T-cell (primary cell): ENCODE measurements at regions not wholly inside any gene's neighbourhood (a gene's known extent, or its start where the extent isn't known, plus 50 kb on each side); places are given as distances from the start of the nearest gene placed in this dataset.

ENCODE experiments used
- ATAC-seq, 4 experiments: fragments of 200-7000 bp in 3 of 4; fragments of 150-1000 bp in 1 of 4; cut with Tn5 transposase; replicated peaks in 1 of 4; 1 replicate in 3 of 4; 2 replicates in 1 of 4; pipeline ENCODE4 v1.10.0; 2021; ENCODE audit warnings: moderate library complexity in 3 of 4, mild to moderate bottlenecking in 2 of 4, moderate number of reproducible peaks in 1 of 4
- CTCF ChIA-PET, 2 donors: fragments of 300-600 bp; sonication (Branson Sonifier 250); formaldehyde crosslinking; loops; one replicate each; lab custom pipeline; 2022; ENCODE audit warnings: antibody characterized with exemption in 2 of 2; lab: Charles Lee
- POLR2A ChIA-PET, 2 donors: fragments of 300-600 bp; sonication (Branson Sonifier 250); formaldehyde crosslinking; loops; one replicate each; lab custom pipeline; 2022; ENCODE audit warnings: antibody characterized with exemption in 2 of 2; lab: Charles Lee
- DNase-seq, 35 experiments: peaks; one replicate each; pipeline versions ENCODE4 v3.0.0 to v3.0.0-alpha.2; 2013 to 2023
- H3K27ac ChIP-seq: one replicate; pipeline ENCODE4 v1.5.1; 2013; ENCODE audit warnings: low read length
- H3K27me3 ChIP-seq, 2 experiments: replicated peaks in 1 of 2; 1 replicate in 1 of 2; 2 replicates in 1 of 2; pipeline versions ENCODE4 v1.6.1 to v1.7.0; 2013; ENCODE audit warnings: low read length in 1 of 2, mixed read lengths in 1 of 2; ENCODE audit not compliant: control insufficient read depth in 2 of 2, insufficient read depth in 2 of 2; ENCODE audit errors: extremely low read depth in 1 of 2
- H3K36me3 ChIP-seq, 2 donors: 1 replicate in 1 of 2; 2 replicates in 1 of 2; pipeline versions ENCODE4 v1.6.1 to v1.7.0; 2013; ENCODE audit warnings: low read length in 1 of 2; ENCODE audit not compliant: control insufficient read depth in 2 of 2, insufficient read depth in 1 of 2; ENCODE audit errors: extremely low read depth in 1 of 2
- H3K4me1 ChIP-seq, 2 experiments: 1 replicate in 1 of 2; 2 replicates in 1 of 2; pipeline versions ENCODE4 v1.6.1 to v1.7.0; 2013; ENCODE audit warnings: low read length in 2 of 2, mixed read lengths in 1 of 2; ENCODE audit not compliant: insufficient read depth in 2 of 2, control insufficient read depth in 1 of 2; ENCODE audit errors: extremely low read depth in 1 of 2
- H3K4me3 ChIP-seq, 2 donors: 1 replicate in 1 of 2; 2 replicates in 1 of 2; pipeline versions ENCODE4 v1.5.1 to v1.7.0; 2013; ENCODE audit warnings: mild to moderate bottlenecking in 2 of 2, low read length in 1 of 2, moderate library complexity in 1 of 2; ENCODE audit not compliant: control insufficient read depth in 1 of 2; ENCODE audit errors: extremely low read depth in 1 of 2
- H3K9me3 ChIP-seq: 2 replicates; pipeline ENCODE4 v1.7.0; 2013
- H3K27ac Mint-ChIP-seq, 2 donors: one replicate each; pipeline ENCODE4 v1.8.0; 2020 to 2021; ENCODE audit warnings: mild to moderate bottlenecking in 2 of 2, mixed read lengths in 2 of 2
- H3K27me3 Mint-ChIP-seq, 2 donors: one replicate each; pipeline ENCODE4 v1.8.0; 2021 to 2022; ENCODE audit warnings: mixed read lengths in 2 of 2
- H3K36me3 Mint-ChIP-seq: one replicate; pipeline ENCODE4 v1.8.0; 2021; ENCODE audit warnings: mixed read lengths
- H3K4me1 Mint-ChIP-seq, 3 donors: one replicate each; pipeline ENCODE4 v1.8.0; 2020 to 2022; ENCODE audit warnings: mixed read lengths in 3 of 3, mild to moderate bottlenecking in 1 of 3
- H3K4me3 Mint-ChIP-seq, 3 donors: one replicate each; pipeline ENCODE4 v1.8.0; 2020 to 2022; ENCODE audit warnings: mild to moderate bottlenecking in 3 of 3, mixed read lengths in 3 of 3, moderate library complexity in 3 of 3
- H3K9me3 Mint-ChIP-seq, 3 donors: one replicate each; pipeline ENCODE4 v1.8.0; 2020 to 2022; ENCODE audit warnings: mixed read lengths in 3 of 3
- WGBS: methylation state at CpG from one replicate; pipeline ENCODE4 v1.1.5; 2013; ENCODE audit warnings: missing lambda C conversion rate; ENCODE audit not compliant: insufficient coverage; 5-methylcytosine and 5-hydroxymethylcytosine counted together

- H3K27ac ChIP-seq: no peak overlapping the region
- ChIA-PET POLR2A (no interaction called here), CTCF (interaction anchor here in 1 of 2 donors (0.6 kb wide), 1 partner anchor 14 kb away, joined by 3 read pairs; no protein-coding TSS in a partner anchor)
- H3K27ac Mint-ChIP-seq: no peak overlapping the region
- no peaks in the 10 kb centered on the region for H3K4me1 Mint-ChIP-seq
- no peak overlapping the region for H3K4me3 ChIP-seq
- H3K4me3 Mint-ChIP-seq: no peak overlapping the region
- H3K27me3 Mint-ChIP-seq: peaks cover 0 to 3% of the 10 kb centered on the region in 2 donors
- peaks cover 0 to 19% of the 10 kb centered on the region in 2 experiments for H3K27me3 ChIP-seq
- no peaks in the 10 kb centered on the region for H3K9me3 ChIP-seq
- H3K9me3 Mint-ChIP-seq: no peaks in the 10 kb centered on the region
- DNase-seq (no peak), ATAC-seq (no peak)
- 82% methylated on average over 10 of the region's 17 CpGs for WGBS
- no peaks in the 10 kb centered on the region for H3K4me1 ChIP-seq
- H3K36me3 Mint-ChIP-seq: no peaks in the 10 kb centered on the region
- no peaks in the 10 kb centered on the region for H3K36me3 ChIP-seq
Measured at GRCh38 chr19:5269279-5269678, 71.3 kb downstream of the PTPRS start.

GRCh38 chr19:5268801-5269200, 71.8 kb downstream of the PTPRS start:
- Mint-ChIP-seq H3K9me3 (no peaks in the 10 kb centered on the region), H3K4me3 (no peak overlapping the region), H3K27me3 (peaks cover 0 to 3% of the 10 kb centered on the region in 2 donors), H3K36me3 (no peaks in the 10 kb centered on the region), H3K27ac (no peak overlapping the region), H3K4me1 (no peaks in the 10 kb centered on the region)
- Histone ChIP-seq H3K36me3 (no peaks in the 10 kb centered on the region), H3K9me3 (no peaks in the 10 kb centered on the region), H3K4me3 (no peak overlapping the region), H3K27me3 (peaks cover 0 to 15% of the 10 kb centered on the region in 2 experiments), H3K27ac (no peak overlapping the region), H3K4me1 (no peaks in the 10 kb centered on the region)
- ChIA-PET CTCF (no interaction called here), POLR2A (no interaction called here)
- 85% methylated on average over 13 of the region's 13 CpGs for WGBS
- DNase-seq (no peak), ATAC-seq (no peak)

- 55% methylated on average over 4 of the region's 9 CpGs for WGBS
- Mint-ChIP-seq H3K36me3 (no peaks in the 10 kb centered on the region), H3K27me3 (peaks cover 0 to 3% of the 10 kb centered on the region in 2 donors), H3K9me3 (no peaks in the 10 kb centered on the region), H3K27ac (no peak overlapping the region), H3K4me3 (no peak overlapping the region), H3K4me1 (no peaks in the 10 kb centered on the region)
- no peaks in the 10 kb centered on the region for H3K36me3 ChIP-seq
- no peak overlapping the region for H3K4me3 ChIP-seq
- ATAC-seq (no peak), DNase-seq (no peak)
- POLR2A ChIA-PET: no interaction called here
- no peaks in the 10 kb centered on the region for H3K9me3 ChIP-seq
- no peaks in the 10 kb centered on the region for H3K4me1 ChIP-seq
- no peak overlapping the region for H3K27ac ChIP-seq
- CTCF ChIA-PET: no interaction called here
- H3K27me3 ChIP-seq: peaks cover 0 to 9% of the 10 kb centered on the region in 2 experiments
Measured at GRCh38 chr19:5265260-5265659, 75.4 kb downstream of the PTPRS start.

GRCh38 chr19:5264453-5264852, 76.2 kb downstream of the PTPRS start:
- WGBS: 76% methylated on average over 7 of the region's 7 CpGs
- H3K4me1 ChIP-seq: no peaks in the 10 kb centered on the region
- Mint-ChIP-seq H3K4me1 (no peaks in the 10 kb centered on the region), H3K9me3 (no peaks in the 10 kb centered on the region), H3K27me3 (peaks cover 0 to 3% of the 10 kb centered on the region in 2 donors), H3K4me3 (no peak overlapping the region), H3K27ac (no peak overlapping the region), H3K36me3 (no peaks in the 10 kb centered on the region)
- ChIA-PET POLR2A (no interaction called here), CTCF (no interaction called here)
- no peak overlapping the region for H3K4me3 ChIP-seq
- peaks cover 0 to 3% of the 10 kb centered on the region in 2 donors for H3K36me3 ChIP-seq
- peaks cover 0 to 9% of the 10 kb centered on the region in 2 experiments for H3K27me3 ChIP-seq
- H3K9me3 ChIP-seq: no peaks in the 10 kb centered on the region
- no peak overlapping the region for H3K27ac ChIP-seq
- no peak for DNase-seq
- no peak for ATAC-seq

- Mint-ChIP-seq H3K27me3 (peaks cover 0 to 3% of the 10 kb centered on the region in 2 donors), H3K9me3 (no peaks in the 10 kb centered on the region), H3K27ac (no peak overlapping the region), H3K36me3 (no peaks in the 10 kb centered on the region), H3K4me1 (no peaks in the 10 kb centered on the region), H3K4me3 (no peak overlapping the region)
- ChIA-PET CTCF (no interaction called here), POLR2A (no interaction called here)
- Histone ChIP-seq H3K4me3 (no peak overlapping the region), H3K9me3 (no peaks in the 10 kb centered on the region), H3K36me3 (peaks cover 0 to 3% of the 10 kb centered on the region in 2 donors), H3K27ac (no peak overlapping the region), H3K4me1 (no peaks in the 10 kb centered on the region), H3K27me3 (peaks cover 0 to 9% of the 10 kb centered on the region in 2 experiments)
- 89% methylated on average over 23 of the region's 23 CpGs for WGBS
- ATAC-seq: no peak
- no peak for DNase-seq
Measured at GRCh38 chr19:5263615-5264014, 77.0 kb downstream of the PTPRS start.

- no peaks in the 10 kb centered on the region for H3K4me1 Mint-ChIP-seq
- Histone ChIP-seq H3K4me1 (no peaks in the 10 kb centered on the region), H3K36me3 (peaks cover 0 to 3% of the 10 kb centered on the region in 2 donors), H3K27ac (no peak overlapping the region), H3K4me3 (no peak overlapping the region), H3K9me3 (no peaks in the 10 kb centered on the region), H3K27me3 (peaks cover 0 to 9% of the 10 kb centered on the region in 2 experiments)
- DNase-seq (no peak), ATAC-seq (no peak)
- no peak overlapping the region for H3K4me3 Mint-ChIP-seq
- no peak overlapping the region for H3K27ac Mint-ChIP-seq
- no peaks in the 10 kb centered on the region for H3K36me3 Mint-ChIP-seq
- CTCF ChIA-PET: no interaction called here
- peaks cover 0 to 3% of the 10 kb centered on the region in 2 donors for H3K27me3 Mint-ChIP-seq
- no peaks in the 10 kb centered on the region for H3K9me3 Mint-ChIP-seq
- POLR2A ChIA-PET: no interaction called here
- 100% methylated on average over 2 of the region's 14 CpGs for WGBS
Measured at GRCh38 chr19:5262721-5263120, 77.9 kb downstream of the PTPRS start.
